Adrenal gland (tissue), 5 donors: ENCODE measurements at regions not wholly inside any gene's neighbourhood (a gene's known extent, or its start where the extent isn't known, plus 50 kb on each side); places are given as distances from the start of the nearest gene placed in this dataset.

ENCODE experiments used
- POLR2A ChIP-seq, 2 donors: fragments of 450-650 bp; IDR thresholded peaks; one replicate each; pipeline ENCODE4 v1.6.1; 2017; ENCODE audit warnings: antibody characterized with exemption in 2 of 2, mild to moderate bottlenecking in 2 of 2, moderate library complexity in 1 of 2
- TF ChIP-seq, protein P1 (sequence below), 6 experiments: fragments of 450-650 bp in 4 of 6; fragments of 200-600 bp in 2 of 6; sonication (generic) in 1 of 6; IDR thresholded peaks; 1 replicate in 5 of 6; 2 replicates in 1 of 6; pipeline versions ENCODE4 v1.5.1 to v1.8.0; 2016 to 2021; ENCODE audit warnings: antibody characterized with exemption in 6 of 6, mild to moderate bottlenecking in 2 of 6, moderate library complexity in 1 of 6
- donor health status: DM: no; HTN: no; CAD: no.

DNA sequence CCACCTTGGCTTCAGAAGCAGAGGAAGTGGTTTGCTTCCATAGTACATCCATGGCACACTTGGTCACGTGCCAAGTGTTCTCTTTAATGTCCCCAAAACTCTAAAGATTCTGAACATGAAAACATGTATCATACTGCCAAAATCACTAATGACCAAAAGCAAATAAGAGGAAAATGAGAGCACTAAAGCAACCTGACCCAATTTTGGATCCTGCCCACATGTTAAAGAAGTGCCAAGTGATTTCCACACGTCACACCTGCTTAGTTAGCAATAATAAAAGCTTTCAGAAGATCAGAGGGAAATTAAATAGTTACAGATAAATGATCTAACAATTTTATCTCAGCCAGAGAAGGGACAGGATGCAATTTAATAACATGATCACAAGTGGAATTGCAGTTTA lies 1170.0 kb downstream of the XPNPEP1 start:
- TF ChIP-seq POLR2A (IDR thresholded peaks at IDR 0.05), result no peak
- TF ChIP-seq, protein P1, sequence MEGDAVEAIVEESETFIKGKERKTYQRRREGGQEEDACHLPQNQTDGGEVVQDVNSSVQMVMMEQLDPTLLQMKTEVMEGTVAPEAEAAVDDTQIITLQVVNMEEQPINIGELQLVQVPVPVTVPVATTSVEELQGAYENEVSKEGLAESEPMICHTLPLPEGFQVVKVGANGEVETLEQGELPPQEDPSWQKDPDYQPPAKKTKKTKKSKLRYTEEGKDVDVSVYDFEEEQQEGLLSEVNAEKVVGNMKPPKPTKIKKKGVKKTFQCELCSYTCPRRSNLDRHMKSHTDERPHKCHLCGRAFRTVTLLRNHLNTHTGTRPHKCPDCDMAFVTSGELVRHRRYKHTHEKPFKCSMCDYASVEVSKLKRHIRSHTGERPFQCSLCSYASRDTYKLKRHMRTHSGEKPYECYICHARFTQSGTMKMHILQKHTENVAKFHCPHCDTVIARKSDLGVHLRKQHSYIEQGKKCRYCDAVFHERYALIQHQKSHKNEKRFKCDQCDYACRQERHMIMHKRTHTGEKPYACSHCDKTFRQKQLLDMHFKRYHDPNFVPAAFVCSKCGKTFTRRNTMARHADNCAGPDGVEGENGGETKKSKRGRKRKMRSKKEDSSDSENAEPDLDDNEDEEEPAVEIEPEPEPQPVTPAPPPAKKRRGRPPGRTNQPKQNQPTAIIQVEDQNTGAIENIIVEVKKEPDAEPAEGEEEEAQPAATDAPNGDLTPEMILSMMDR (IDR thresholded peaks at IDR 0.05), result no peak
